ENCODE measurements at regions not wholly inside any gene's neighbourhood (a gene's known extent, or its start where the extent isn't known, plus 50 kb on each side); places are given as distances from the start of the nearest gene placed in this dataset.

DNA sequence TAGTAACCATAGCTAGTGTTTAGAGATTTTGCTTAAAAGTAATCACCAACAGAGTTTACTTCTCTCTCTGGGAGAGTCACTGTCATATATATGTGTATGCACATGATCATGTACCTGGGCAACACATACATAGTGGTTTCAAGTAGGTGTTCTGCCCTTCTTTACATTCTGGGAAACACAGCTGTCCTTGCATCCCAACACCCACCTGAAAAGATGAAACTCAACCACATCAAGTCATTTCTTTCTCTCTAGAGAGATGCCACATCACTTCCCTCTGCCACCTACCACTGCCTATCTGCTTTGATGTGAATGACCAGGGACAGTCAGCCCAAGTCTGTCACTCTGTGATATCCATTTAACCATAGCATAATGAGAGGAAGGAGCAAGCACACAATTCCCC is 155.8 kb upstream of the GADL1 start:
- no peak for DNase-seq (ENCODE audit: low read depth)

DNA sequence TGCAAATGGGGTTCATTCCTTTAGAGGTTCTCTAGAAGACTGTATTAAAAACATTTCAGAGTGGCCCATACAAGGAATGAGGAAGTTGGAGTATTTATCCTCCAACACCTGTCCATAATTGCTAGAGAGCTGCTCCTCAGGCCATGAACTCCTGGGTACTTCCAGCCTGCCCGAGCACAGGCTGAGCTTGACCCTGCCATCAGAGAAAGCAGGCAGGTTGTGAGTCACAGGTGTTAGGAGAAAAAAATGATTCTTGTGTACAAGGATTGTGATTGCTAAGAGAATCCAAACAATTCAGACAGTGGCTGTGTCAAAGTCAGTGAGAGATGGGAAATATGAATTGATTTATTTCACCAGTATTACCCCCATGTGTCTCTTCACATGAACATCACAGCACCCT is 156.8 kb upstream of the GADL1 start:
- no peak for DNase-seq (ENCODE audit: low read depth)

DNA sequence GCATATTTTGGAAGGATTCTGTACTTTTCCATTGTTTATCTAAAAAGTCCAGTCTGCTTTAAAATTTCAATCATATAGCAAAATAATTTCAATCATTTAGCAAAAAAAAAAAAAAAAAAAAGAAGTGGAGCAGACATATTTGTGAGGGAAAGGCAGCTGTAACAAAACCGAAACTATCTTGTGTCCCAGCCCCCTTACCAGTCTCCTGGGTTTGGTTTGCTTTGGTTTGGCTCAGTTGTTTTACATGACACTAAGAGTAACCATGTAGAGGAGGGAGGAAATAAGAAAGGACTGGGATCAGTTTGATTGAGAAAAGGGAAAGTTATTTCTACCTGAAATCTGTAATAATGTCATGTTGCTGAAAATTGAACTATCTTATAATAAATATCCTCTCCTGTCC is 158.8 kb upstream of the GADL1 start:
- no peak for DNase-seq (ENCODE audit: low read depth)

DNA sequence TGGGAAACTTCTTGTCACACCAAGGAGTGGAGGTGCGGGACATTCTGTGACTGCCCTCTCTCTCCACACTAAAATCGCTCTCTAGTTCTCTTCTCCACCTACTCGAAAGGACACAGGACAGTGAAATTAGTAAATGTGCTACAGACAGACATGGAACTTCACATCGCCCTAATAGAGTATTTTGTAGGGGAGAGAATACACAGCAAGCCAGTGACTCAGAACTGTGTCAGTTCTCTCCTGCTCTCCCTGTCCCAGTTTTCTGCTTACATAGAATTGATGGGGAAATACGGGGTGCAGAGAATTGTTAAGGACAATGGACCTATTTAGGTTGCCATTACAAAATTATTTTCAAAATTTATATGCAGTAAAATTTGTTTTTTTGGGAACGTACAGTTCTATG is 159.6 kb upstream of the GADL1 start:
- DNase-seq (ENCODE audit: low read depth) = peak; percentile 18

DNA sequence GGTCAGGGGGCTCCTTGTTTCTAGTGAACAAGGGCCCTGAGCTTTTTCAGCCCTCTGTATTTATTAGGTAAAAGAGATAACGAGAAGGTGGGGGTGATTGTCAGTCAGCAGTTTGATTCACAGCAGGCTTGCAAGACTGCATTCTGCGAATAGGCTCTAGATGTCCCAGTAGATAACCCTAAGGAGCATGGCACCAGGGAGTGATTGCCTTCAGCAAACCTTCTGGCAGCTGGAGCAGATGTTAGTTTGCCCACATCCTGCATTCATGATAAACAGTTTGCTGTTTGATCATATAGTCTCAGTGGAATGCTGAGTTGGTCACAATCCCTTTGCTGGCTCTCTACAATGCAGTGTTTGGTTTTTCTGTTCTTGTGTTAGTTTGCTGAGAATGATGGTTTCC is 161.3 kb upstream of the GADL1 start:
- no peak for DNase-seq (ENCODE audit: low read depth)

DNA sequence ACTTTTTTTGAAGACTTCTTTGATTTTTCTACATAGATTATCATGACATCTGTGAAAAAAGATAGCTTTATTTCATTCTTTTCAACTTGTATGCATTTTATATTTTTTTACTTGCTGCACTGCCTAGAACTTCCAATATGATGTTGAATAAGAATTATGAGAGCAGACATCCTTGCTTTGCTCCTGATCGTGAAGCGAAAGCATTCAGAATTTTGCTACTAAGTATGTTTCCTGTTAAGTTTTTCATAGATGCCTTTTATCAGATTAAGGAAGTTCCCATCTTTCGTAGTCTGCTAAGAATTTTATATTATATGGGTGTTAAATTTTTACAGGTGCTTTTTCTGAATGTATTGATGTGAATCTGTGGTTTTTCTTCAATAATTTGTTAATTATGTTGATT is 163.4 kb upstream of the GADL1 start:
- no peak for DNase-seq (ENCODE audit: low read depth)

DNA sequence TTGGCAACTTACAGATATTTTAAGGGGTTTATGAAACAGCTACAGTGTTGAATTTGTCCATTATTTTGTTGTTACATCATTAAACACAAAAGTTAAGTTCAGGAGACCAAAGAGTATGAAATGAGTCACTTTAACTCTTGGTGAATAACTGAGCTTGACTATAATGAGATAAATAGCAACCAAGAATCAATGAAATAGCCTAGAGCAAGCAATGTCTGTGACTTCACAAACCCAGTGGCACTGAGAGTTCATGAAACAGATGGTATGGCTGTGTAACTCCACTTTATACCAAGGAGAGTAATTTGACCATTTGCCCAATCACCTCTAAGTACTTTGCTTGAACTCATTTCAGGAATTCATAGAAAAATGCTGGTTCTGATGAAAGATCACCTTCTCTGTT is 169.6 kb upstream of the GADL1 start:
- DNase-seq (ENCODE audit: low read depth) = peak; percentile 37

DNA sequence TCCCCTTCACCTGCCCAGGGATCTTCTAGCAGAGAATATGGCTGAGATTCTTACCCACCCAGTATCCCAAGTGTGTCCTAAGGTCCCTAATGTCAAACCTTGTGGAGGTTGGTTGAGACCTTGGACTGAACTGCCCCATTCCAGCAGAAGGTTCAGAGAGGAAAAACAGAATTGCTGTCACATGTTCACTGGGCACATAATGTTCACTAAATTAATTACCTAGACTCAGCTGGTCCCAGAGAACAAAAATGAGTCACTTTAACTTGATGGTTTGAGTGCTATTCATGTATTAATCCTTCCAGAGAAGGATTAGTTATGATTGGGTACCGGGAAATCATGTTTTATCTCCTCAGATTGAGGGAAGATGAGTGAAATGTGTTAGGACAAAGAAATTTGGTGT is 171.3 kb upstream of the GADL1 start:
- no peak for DNase-seq (ENCODE audit: low read depth)

DNA sequence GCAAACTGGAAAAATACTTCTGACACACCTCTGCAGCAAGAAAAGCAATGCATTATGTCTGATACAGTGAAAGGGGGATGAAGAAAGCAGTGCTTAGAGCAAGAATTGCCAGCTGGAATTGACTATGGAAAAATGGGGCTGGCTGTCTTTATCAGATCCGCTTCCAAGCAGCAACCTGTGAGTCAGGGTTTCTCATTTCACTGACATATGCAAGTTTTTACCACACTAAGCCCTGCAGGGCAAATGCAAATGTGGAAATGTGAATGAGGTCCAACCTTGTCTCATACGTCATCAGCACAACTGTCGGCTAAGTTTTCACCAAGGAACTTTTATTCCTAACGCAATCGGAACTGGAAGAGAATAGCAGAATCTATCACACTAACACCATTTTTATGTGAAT is 172.5 kb upstream of the GADL1 start:
- DNase-seq (ENCODE audit: low read depth) = peak; percentile 94

DNA sequence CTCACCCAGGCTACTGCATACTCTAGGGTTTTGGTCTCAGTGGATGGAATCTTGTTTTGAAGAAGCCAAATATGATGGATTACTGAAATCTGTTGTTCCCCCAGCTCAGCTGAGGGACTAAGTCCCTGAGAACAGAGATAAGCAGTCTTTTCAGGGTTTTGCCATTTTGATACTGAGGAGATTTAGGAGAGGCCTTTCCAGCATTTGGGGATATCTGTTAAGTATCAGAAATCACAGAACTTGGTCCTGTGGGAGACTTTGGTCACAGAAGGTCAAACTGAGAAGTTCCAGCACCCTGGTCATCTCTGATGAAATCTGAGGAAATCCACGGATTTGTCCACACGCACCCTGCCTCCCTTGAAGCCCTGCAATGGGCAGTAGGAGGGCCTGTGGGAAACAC is 181.0 kb upstream of the GADL1 start:
- no peak for DNase-seq (ENCODE audit: low read depth)

DNA sequence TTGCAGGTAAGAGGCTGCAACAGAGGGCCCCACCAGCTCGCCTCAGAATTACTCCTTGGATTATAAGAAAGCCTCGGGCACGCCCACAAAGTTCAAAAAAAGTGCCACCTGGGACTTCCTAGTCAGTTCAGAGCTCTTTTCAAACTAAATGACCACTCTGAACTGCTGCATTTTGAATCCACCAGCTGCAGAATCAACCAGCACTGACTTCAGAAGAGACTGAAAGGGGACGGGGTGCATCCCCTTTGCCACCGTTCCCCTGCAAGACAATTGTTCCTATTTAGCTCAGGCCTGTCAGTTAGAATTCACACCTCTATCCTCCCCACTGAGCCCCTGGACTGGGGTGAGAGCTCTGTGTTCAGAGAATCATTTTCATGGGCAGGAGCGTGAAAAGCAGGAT is 181.4 kb upstream of the GADL1 start:
- DNase-seq (ENCODE audit: low read depth) = no peak

DNA sequence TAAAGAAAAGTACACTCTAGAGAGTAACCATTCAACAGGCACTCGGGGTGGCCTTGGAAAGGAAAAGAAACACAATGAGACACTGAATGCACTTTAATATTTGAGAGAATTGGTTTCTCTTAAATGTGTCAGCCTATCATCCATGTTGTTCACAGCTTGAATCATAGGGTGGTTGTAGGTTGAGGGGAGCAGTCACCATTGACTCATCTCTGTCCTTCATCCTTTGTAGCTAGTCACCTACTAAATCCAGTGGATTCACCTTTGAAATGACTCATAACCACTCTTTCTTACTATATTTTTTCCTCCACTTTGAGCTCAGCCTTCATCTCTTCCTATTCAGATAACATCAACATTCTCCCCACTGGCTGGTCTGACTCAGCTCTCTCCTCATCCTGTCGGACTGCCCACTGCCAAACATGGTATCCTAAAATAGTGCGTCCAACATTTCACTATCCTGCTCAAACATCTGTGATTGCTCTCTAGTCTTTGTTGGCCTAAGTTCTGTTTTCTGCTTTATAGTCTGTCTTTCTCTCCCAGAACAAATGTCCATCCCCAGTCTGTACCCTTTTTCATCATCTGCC is 182.7 kb upstream of the GADL1 start:
- DNase-seq (ENCODE audit: low read depth) = peak; percentile 98

DNA sequence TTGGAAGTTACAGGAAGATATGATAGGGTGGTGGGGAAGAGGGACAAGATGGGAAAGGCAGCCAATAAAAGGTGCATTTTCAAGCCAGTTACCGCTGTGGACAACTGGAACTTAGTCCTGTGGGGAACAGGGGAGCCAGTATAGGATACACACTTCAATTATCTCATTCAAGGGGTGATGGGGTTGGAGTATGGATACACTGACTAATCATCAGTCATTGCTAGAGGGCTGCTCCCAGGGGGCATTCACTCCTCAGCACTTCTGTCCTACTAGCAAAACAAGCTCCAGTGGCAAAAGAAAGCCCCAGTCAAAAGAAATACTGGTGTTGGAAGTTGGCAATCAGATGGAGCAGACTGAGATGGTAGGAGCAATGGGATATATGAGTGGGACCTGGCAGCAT is 183.4 kb upstream of the GADL1 start:
- peak; percentile 84 for DNase-seq (ENCODE audit: low read depth)

DNA sequence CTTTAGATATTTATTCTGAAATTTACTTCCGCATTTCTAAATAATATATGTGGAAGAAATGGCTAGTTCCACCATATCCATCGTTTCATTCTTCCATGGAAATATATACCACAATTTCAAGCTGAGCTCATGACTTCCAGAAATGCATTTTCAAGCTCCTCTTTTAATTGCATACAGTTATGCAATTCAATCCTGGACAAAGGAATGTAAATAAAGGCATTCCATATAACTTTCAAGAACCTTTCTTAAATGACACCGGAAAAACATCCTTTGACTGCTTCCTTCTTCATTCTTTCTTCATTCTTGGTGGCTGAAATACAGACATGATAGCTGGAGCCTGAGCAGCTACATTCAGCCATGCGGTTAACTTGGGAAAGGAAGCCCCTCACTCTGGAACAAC is 185.2 kb upstream of the GADL1 start:
- peak; percentile 17 for DNase-seq (ENCODE audit: low read depth)

DNA sequence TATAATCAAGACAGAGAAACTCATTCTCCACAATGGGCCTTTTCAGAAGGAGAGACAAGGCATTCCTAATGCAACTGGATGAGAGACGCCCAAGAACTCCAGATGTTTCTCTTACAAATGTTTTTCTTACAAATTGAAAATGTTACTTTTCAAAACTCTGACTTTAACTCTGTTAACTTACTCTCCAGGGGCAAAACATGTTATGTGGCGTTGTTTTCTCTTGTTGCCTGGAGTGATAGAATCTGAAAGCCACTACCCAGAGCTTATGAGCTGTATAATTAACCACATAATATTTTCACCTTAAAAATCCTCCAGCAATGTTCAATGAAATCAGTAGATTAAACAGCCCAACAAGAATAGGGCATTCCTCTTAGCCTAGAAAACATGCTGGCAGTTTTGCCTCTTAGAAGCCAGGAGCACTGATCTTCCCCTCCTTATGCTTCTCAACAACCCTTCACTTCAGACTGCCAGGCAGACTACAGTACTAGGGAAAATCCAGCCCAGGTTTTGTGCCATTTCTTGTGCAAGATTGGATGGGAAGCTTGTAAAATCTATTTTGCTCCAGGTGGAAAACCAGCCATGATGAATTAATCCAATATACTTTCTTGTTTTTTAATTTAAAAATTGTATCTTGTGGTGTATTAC is 186.7 kb upstream of the GADL1 start:
- no peak for DNase-seq (ENCODE audit: low read depth)

DNA sequence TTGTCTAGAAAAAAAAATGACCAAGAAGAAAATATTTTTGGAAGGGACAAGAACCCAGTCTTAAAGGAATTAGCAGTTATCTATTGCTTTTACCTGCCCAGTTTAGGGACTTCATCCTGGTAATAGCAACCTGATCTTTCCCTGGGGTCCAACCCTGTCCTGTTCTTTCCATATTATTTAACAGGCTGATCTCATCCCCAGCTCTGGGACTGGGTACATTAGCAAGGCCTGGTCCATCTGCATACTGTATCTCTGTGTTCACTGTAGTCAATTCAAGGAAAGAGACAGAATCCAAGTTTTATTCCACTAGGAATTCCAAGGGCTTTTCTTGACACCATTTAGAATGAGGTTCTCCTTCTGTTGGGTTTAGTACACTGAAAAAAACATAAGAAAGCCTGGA is 191.7 kb upstream of the GADL1 start:
- no peak for DNase-seq (ENCODE audit: low read depth)

DNA sequence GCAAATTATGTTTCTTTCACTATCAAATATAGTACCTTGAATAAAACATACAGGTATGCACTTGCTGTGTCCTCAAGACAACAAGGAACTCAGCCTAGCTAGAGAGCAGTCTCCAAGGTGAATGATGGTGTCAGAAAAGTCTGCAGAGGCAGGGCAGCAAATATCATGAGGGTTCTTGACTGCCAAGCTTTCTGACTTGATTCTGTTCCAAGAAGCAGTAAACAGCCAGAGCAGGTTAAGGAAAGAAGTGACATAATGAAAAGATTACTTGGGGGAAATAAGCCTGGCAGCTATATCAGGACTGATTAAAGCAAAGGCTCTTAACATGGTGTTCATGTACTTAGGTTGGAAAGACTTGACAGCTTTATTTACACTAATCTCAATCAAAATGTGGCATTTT is 192.2 kb upstream of the GADL1 start:
- DNase-seq (ENCODE audit: low read depth) = no peak

DNA sequence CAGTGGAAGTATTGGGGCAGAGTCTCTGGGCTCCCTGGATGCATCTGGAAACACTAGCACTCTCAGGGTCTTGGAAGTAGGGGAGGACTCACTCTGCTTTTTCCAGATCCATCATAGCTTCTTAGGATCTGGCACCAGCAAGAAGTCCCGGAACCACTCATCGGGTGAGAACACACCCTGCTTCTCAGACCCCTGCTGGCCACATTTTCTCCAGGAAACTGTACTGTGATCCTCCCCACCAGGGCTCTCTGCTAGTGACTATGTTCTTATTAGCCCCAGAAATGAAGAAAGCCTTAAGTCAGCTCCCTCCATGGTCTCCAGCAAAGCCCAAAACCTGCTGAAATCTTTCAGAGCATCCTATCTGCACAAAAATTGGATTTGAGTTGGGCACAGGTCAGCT is 197.3 kb upstream of the GADL1 start:
- no peak for DNase-seq (ENCODE audit: low read depth)

DNA sequence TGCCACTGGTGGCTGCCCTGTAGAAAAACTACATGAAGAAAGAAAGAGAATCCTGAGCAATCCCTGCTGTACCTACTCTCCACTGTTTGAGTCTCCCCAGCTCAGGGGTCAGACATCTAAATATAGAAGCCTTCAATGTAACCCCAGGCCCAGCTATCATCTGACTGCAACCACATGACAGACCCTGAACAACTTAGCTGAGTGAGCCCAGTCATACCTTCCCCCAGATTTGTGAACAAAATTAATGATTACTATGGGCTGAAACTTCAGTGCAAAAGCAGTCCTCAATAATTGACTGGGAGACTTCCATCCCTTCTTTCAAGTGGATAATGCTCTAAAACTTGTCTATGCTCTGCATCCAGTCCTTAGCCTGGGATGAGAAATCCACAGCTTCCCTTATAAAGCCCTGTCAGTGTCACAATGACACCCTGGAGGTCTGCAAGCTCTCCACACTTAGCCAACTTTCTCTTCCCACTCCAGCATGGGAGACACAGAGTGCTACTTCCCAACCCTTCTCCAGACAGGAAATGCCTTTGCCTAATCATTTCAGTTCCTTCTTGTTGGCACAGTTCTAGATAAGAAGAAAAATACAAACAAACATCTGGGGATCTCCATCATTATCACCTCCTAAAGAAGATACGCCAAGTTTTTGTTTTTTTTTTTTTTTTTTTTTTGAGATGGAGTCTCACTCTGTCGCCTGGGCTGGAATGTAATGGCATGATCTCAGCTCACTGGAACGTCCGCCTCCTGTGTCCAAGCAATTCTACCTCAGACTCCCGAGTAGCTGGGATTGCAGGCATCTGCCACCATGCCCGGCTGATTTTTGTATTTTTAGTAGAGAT is 198.5 kb upstream of the GADL1 start:
- peak; percentile 33 for DNase-seq (ENCODE audit: low read depth)

DNA sequence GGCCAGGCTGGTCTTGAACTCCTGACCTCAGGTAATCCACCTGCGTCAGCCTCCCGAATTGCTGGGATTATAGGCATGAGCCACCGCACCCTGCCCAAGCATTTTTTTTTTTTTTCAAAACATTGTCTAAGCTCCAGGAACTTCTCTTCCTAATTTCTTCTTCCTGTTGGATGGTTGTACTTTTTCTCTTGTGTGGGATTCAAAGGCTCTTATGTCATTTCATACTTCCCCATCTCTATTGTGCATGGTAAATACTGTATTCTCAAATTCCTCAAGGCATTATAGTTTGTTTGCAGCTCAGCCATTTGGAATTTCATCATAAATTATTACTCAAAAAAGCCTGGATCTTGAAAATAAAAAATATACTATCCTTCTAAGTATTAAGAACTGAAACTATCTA is 199.1 kb upstream of the GADL1 start:
- DNase-seq (ENCODE audit: low read depth) = no peak

DNA sequence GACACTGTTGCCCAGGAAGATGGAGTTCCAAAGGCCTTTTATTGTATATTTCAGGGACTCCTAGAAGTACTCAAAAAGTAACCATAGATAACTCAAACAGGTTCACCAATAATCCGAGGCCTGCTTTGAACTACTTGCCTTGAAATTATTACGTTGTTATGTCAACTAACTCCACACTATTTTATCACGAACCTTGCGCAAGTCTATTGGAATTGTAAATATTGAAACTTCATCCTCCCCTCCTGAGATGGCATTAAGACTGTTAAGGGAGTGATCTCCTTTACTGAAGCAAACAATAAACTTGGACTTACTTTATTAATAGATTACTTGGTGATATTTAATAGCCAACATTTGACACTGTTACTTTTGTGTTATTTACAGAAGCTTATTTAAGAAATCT is 199.6 kb upstream of the GADL1 start:
- DNase-seq (ENCODE audit: low read depth) = no peak

DNA sequence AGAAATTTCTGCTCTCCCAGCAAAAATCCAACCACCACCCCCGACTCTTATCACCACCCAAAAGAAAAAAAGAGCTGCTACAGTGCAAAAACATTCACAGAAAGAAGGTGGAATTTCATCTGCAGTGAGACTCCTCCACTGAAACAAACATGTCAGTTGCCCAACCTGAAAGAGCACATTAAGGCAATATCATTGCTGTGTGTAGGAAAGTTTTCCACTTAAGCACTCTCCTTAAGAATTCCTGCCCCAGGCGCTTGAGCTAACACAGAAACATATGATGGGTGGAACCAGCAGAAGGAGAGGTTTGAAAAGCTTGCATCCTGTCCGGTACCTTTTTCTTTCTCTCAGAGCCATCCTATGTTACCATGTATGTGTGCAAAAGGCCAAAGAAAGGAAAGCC is 200.8 kb upstream of the GADL1 start:
- DNase-seq (ENCODE audit: low read depth) = no peak

DNA sequence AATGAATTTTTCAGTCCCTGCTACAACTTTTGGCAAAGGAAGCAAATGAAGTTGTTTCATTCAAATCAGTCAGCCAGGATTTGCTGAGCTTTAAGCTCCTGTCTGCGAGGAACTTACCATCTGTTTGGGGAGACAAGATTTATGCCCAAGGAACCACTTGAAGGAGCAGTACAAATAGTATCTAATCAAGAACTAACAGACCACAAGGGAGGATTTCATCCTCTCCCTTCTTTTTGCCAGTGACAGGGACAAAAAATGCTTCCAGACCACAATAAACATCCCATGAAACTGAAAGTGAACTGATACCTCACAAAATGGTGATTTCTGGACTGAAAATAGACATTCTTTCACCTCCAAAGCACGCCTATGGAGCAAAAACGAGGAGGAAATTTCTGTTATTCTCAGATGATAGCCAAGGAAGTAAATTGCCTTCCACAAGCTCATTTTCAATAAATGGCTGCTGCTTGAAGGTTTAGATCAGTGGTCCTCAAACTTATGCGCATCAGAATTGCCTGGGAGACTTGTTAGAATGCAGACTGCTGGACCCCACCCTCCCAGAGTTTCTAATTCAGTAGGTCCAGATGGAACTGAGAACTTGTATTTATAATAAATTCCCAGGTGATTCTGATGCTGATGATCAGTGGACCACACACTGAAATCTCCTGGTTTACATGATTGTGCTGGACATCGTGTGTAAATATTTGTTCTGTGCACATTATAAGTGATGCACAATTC is 202.4 kb upstream of the GADL1 start:
- DNase-seq (ENCODE audit: low read depth) = no peak

All from ELR (cell line).